Esophagus muscularis mucosa (tissue), 3 donors: ENCODE measurements at regions not wholly inside any gene's neighbourhood (a gene's known extent, or its start where the extent isn't known, plus 50 kb on each side); places are given as distances from the start of the nearest gene placed in this dataset.

Source experiments
- EP300 ChIP-seq: sonication (generic); formaldehyde crosslinking; IDR thresholded peaks from one replicate; pipeline ENCODE4 v1.6.1; 2017; ENCODE audit warnings: antibody characterized with exemption
- POLR2AphosphoS5 ChIP-seq, 2 donors: sonication (generic); formaldehyde crosslinking; IDR thresholded peaks; one replicate each; pipeline ENCODE4 v1.6.1; 2017; ENCODE audit warnings: antibody characterized with exemption in 2 of 2

GRCh38 chr10:30118590-30118989, 59.2 kb upstream of the JCAD start:
- no peak for TF ChIP-seq EP300
- no peak for TF ChIP-seq POLR2AphosphoS5 (IDR thresholded peaks at IDR 0.05)
